ENCODE measurements at regions not wholly inside any gene's neighbourhood (a gene's known extent, or its start where the extent isn't known, plus 50 kb on each side); places are given as distances from the start of the nearest gene placed in this dataset.

- intact Hi-C loops (cut with micrococcal nuclease; ENCODE audit: unreplicated experiment): no loop called here
- 0% methylated on average over 2 of the region's 2 CpGs for WGBS (ENCODE audit: low lambda C conversion rate)
- Histone ChIP-seq H3K4me1 (ENCODE audit: insufficient read depth, low read length) (no peaks in the 10 kb centered on the region), H3K36me3 (replicated peaks in 1 of 2; ENCODE audit: control insufficient read depth in 1 of 2, insufficient read depth in 2 of 2, low read length in 2 of 2) (no peaks in the 10 kb centered on the region), H4K20me1 (ENCODE audit: insufficient read depth, low read length) (no peaks in the 10 kb centered on the region), H3K27me3 (ENCODE audit: control insufficient read depth in 1 of 2, insufficient read depth in 2 of 2, low read length in 2 of 2) (peaks cover 0 to 9% of the 10 kb centered on the region in 2 experiments; a peak in 1 of 5 replicates), H3K9me3 (ENCODE audit: low read length) (no peaks in the 10 kb centered on the region), H3K4me2 (ENCODE audit: low read depth, low read length) (no peak overlapping the region), H3K79me2 (ENCODE audit: insufficient read depth, low read length) (no peaks in the 10 kb centered on the region), H3K27ac (ENCODE audit: extremely low read length, insufficient read depth, low read length) (no peak overlapping the region), H3K4me3 (replicated peaks in 1 of 3; ENCODE audit: insufficient read depth in 1 of 3, low read depth in 2 of 3, low read length in 3 of 3) (no peak overlapping the region), H2AFZ (ENCODE audit: low read length) (no peak overlapping the region), H3K9ac (ENCODE audit: insufficient read depth, low read depth, low read length) (no peak overlapping the region)
- no peak for DNase-seq (ENCODE audit: low spot score)
- in situ Hi-C loops (cut with HindIII; ENCODE audit: extremely low pct_ligation_motif_present, low pct_unique_long_range_greater_than_20kb): no loop called here
- no peak for FAIRE-seq
- BruUV-seq (replicated peaks): no TSS peak
- ChIA-PET CTCF (ENCODE audit: low intra/inter-chr PET ratio, low total read pairs) (no interaction called here), POLR2A (no interaction called here)
- TF ChIP-seq ZNF292 (CRISPR knock-in tag; IDR thresholded peaks at IDR 0.05; ENCODE audit: borderline replicate concordance, low read depth) (no peak), ELF1 (CRISPR knock-in tag; IDR thresholded peaks at IDR 0.05) (no peak), REL (CRISPR knock-in tag; conservative IDR thresholded peaks at IDR 0.05) (no peak), NCOA2 (CRISPR knock-in tag; IDR thresholded peaks at IDR 0.05) (no peak), NR2F6 (IDR thresholded peaks at IDR 0.05) (no peak), NR2F6 (CRISPR knock-in tag; IDR thresholded peaks at IDR 0.05) (no peak), ATF6 (CRISPR knock-in tag; conservative IDR thresholded peaks at IDR 0.05) (no peak), ZNF18 (CRISPR knock-in tag; IDR thresholded peaks at IDR 0.05; ENCODE audit: insufficient replicate concordance) (no peak), ZNF33A (CRISPR knock-in tag; IDR thresholded peaks at IDR 0.05; ENCODE audit: borderline replicate concordance) (no peak), CC2D1A (CRISPR knock-in tag; IDR thresholded peaks at IDR 0.05) (no peak), ATM (IDR thresholded peaks at IDR 0.05; ENCODE audit: borderline replicate concordance) (no peak)
- TF ChIP-seq, protein P1, sequence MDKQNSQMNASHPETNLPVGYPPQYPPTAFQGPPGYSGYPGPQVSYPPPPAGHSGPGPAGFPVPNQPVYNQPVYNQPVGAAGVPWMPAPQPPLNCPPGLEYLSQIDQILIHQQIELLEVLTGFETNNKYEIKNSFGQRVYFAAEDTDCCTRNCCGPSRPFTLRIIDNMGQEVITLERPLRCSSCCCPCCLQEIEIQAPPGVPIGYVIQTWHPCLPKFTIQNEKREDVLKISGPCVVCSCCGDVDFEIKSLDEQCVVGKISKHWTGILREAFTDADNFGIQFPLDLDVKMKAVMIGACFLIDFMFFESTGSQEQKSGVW (CRISPR knock-in tag; IDR thresholded peaks at IDR 0.05; ENCODE audit: borderline replicate concordance): no peak
- no peak for ATAC-seq
Observed at GRCh38 chr2:219980638-219981037, 353.2 kb downstream of the SLC4A3 start.
